Fibroblast of lung (primary cell): ENCODE measurements at regions not wholly inside any gene's neighbourhood (a gene's known extent, or its start where the extent isn't known, plus 50 kb on each side); places are given as distances from the start of the nearest gene placed in this dataset.

ENCODE experiments used
- EZH2 ChIP-seq: IDR thresholded peaks from 2 replicates; pipeline ENCODE4 v1.5.1; 2012; ENCODE audit warnings: low read length, control low read depth, mild to moderate bottlenecking; ENCODE audit errors: missing control alignments
- TF ChIP-seq, protein P1 (sequence below), 2 donors: IDR thresholded peaks in 1 of 2; conservative IDR thresholded peaks in 1 of 2; 1 replicate in 1 of 2; 2 replicates in 1 of 2; pipeline ENCODE4 v1.5.1; 2011 to 2012; ENCODE audit warnings: low read length in 2 of 2, control low read depth in 1 of 2, inconsistent platforms in 1 of 2, low read depth in 1 of 2, mild to moderate bottlenecking in 1 of 2

DNA sequence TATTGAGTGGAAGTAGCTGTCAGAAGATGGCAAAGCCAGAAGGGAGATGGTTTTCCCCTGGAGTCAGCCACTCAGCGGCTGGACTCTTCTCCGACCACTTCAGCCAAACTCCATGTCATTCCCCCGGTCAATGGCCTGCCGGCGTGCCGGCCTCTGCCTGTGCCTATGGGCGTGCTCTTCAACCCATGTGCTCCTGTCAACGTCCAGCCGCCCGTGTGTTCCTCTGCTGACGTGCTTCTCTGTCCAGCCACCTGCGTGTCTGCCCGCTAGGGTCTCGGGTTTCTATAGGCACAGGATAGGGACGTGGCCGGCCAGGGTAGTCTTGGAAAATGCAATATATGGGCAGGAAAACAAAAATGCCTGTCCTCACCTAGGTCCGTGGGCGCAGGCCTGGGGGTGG is 77.7 kb upstream of the RUFY1 start:
- TF ChIP-seq, protein P1, sequence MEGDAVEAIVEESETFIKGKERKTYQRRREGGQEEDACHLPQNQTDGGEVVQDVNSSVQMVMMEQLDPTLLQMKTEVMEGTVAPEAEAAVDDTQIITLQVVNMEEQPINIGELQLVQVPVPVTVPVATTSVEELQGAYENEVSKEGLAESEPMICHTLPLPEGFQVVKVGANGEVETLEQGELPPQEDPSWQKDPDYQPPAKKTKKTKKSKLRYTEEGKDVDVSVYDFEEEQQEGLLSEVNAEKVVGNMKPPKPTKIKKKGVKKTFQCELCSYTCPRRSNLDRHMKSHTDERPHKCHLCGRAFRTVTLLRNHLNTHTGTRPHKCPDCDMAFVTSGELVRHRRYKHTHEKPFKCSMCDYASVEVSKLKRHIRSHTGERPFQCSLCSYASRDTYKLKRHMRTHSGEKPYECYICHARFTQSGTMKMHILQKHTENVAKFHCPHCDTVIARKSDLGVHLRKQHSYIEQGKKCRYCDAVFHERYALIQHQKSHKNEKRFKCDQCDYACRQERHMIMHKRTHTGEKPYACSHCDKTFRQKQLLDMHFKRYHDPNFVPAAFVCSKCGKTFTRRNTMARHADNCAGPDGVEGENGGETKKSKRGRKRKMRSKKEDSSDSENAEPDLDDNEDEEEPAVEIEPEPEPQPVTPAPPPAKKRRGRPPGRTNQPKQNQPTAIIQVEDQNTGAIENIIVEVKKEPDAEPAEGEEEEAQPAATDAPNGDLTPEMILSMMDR (conservative IDR thresholded peaks at IDR 0.05 in 1 of 2, IDR thresholded peaks at IDR 0.05 in 1 of 2; ENCODE audit: low read depth in 1 of 2, low read length in 2 of 2): no peak
- no peak for TF ChIP-seq EZH2
